Fibroblast of lung (primary cell): ENCODE measurements at regions not wholly inside any gene's neighbourhood (a gene's known extent, or its start where the extent isn't known, plus 50 kb on each side); places are given as distances from the start of the nearest gene placed in this dataset.

ENCODE experiments used
- DNase-seq, 2 donors: peaks; one replicate each; pipeline versions ENCODE4 v3.0.0 to v3.0.0-alpha.2; 2010; ENCODE audit warnings: low read depth in 2 of 2
- H2AFZ ChIP-seq: 2 replicates; pipeline ENCODE4 v1.5.1; 2012; ENCODE audit warnings: low read length, control low read depth, inconsistent platforms
- H3K27ac ChIP-seq: 2 replicates; pipeline ENCODE4 v1.5.1; 2011; ENCODE audit warnings: low read length, control low read depth; ENCODE audit not compliant: insufficient read depth
- H3K27me3 ChIP-seq: 2 replicates; pipeline ENCODE4 v1.5.1; 2011; ENCODE audit warnings: mild to moderate bottlenecking, low read length; ENCODE audit not compliant: control insufficient read depth, insufficient read depth
- H3K36me3 ChIP-seq: 2 replicates; pipeline ENCODE4 v1.5.1; 2011; ENCODE audit warnings: low read length; ENCODE audit not compliant: control insufficient read depth, insufficient read depth
- H3K4me1 ChIP-seq: 2 replicates; pipeline ENCODE4 v1.5.1; 2011; ENCODE audit warnings: low read length; ENCODE audit not compliant: control insufficient read depth, insufficient read depth; ENCODE audit errors: extremely low read depth
- H3K4me2 ChIP-seq: 2 replicates; pipeline ENCODE4 v1.5.1; 2011; ENCODE audit warnings: low read length, control low read depth; ENCODE audit not compliant: insufficient read depth; ENCODE audit errors: extremely low read depth
- H3K4me3 ChIP-seq, 4 experiments: fragments of 200-600 bp in 1 of 4; sonication (generic) in 1 of 4; replicated peaks in 1 of 4; 2 replicates each; pipeline ENCODE4 v1.5.1; 2011 to 2016; ENCODE audit warnings: low read length in 4 of 4, low read depth in 3 of 4, mild to moderate bottlenecking in 3 of 4, control low read depth in 2 of 4, inconsistent platforms in 1 of 4, mixed read lengths in 1 of 4; ENCODE audit not compliant: insufficient read depth in 1 of 4; ENCODE audit errors: control extremely low read depth in 1 of 4
- H3K79me2 ChIP-seq: 2 replicates; pipeline ENCODE4 v1.5.1; 2012; ENCODE audit warnings: mild to moderate bottlenecking, low read length, inconsistent platforms; ENCODE audit not compliant: control insufficient read depth, insufficient read depth
- H3K9ac ChIP-seq: 2 replicates; pipeline ENCODE4 v1.5.1; 2011; ENCODE audit warnings: mild to moderate bottlenecking, low read length, control low read depth; ENCODE audit not compliant: insufficient read depth
- H3K9me3 ChIP-seq: 2 replicates; pipeline ENCODE4 v1.5.1; 2012; ENCODE audit warnings: low read depth, low read length; ENCODE audit not compliant: control insufficient read depth, insufficient read depth
- H4K20me1 ChIP-seq: 2 replicates; pipeline ENCODE4 v1.5.1; 2011; ENCODE audit warnings: low read length; ENCODE audit not compliant: control insufficient read depth, insufficient read depth; ENCODE audit errors: extremely low read depth
- CTCF ChIP-seq, 2 donors: IDR thresholded peaks in 1 of 2; conservative IDR thresholded peaks in 1 of 2; 1 replicate in 1 of 2; 2 replicates in 1 of 2; pipeline ENCODE4 v1.5.1; 2011 to 2012; ENCODE audit warnings: low read length in 2 of 2, control low read depth in 1 of 2, inconsistent platforms in 1 of 2, low read depth in 1 of 2, mild to moderate bottlenecking in 1 of 2
- EZH2 ChIP-seq: IDR thresholded peaks from 2 replicates; pipeline ENCODE4 v1.5.1; 2012; ENCODE audit warnings: low read length, control low read depth, mild to moderate bottlenecking; ENCODE audit errors: missing control alignments

- Histone ChIP-seq H3K4me2 (no peak overlapping the region), H3K4me3 (no peak overlapping the region)
- TF ChIP-seq CTCF (conservative IDR thresholded peaks at IDR 0.05 in 1 of 2, IDR thresholded peaks at IDR 0.05 in 1 of 2; ENCODE audit: low read depth in 1 of 2, low read length in 2 of 2) (no peak), EZH2 (no peak)
These were observed 485.2 kb downstream of the DCDC2C start for GRCh38 chr2:4188561-4188960.

GRCh38 chr2:4190548-4190947 lies 487.2 kb downstream of the DCDC2C start:
- no peak for DNase-seq
- Histone ChIP-seq H4K20me1 (no peaks in the 10 kb centered on the region), H3K27ac (no peak overlapping the region), H3K9me3 (no peaks in the 10 kb centered on the region), H3K4me2 (no peak overlapping the region), H3K79me2 (no peaks in the 10 kb centered on the region), H3K36me3 (no peaks in the 10 kb centered on the region), H2AFZ (no peak overlapping the region), H3K4me1 (no peaks in the 10 kb centered on the region), H3K9ac (no peak overlapping the region), H3K27me3 (no peaks in the 10 kb centered on the region), H3K4me3 (no peak overlapping the region)
- TF ChIP-seq CTCF (conservative IDR thresholded peaks at IDR 0.05 in 1 of 2, IDR thresholded peaks at IDR 0.05 in 1 of 2; ENCODE audit: low read depth in 1 of 2, low read length in 2 of 2) (no peak), EZH2 (no peak)

More at GRCh38 chr2:4188561-4188960, 485.2 kb downstream of the DCDC2C start:
- H3K79me2 ChIP-seq = no peaks in the 10 kb centered on the region
- H4K20me1 ChIP-seq = no peaks in the 10 kb centered on the region
- no peaks in the 10 kb centered on the region for H3K27me3 ChIP-seq
- H3K27ac ChIP-seq = no peak overlapping the region
- H2AFZ ChIP-seq = no peak overlapping the region
- no peaks in the 10 kb centered on the region for H3K4me1 ChIP-seq
- H3K36me3 ChIP-seq = no peaks in the 10 kb centered on the region
- H3K9me3 ChIP-seq = no peaks in the 10 kb centered on the region
- no peak for DNase-seq
- H3K9ac ChIP-seq = no peak overlapping the region

GRCh38 chr2:4192119-4192518 lies 488.7 kb downstream of the DCDC2C start:
- no peak overlapping the region for H2AFZ ChIP-seq
- H3K9me3 ChIP-seq = no peaks in the 10 kb centered on the region
- H3K79me2 ChIP-seq = no peaks in the 10 kb centered on the region
- no peaks in the 10 kb centered on the region for H3K36me3 ChIP-seq
- H3K9ac ChIP-seq = no peak overlapping the region
- DNase-seq = no peak
- no peaks in the 10 kb centered on the region for H4K20me1 ChIP-seq
- no peak overlapping the region for H3K4me3 ChIP-seq
- no peak overlapping the region for H3K27ac ChIP-seq
- no peak overlapping the region for H3K4me2 ChIP-seq
- no peaks in the 10 kb centered on the region for H3K27me3 ChIP-seq
- TF ChIP-seq EZH2 = no peak
- TF ChIP-seq CTCF (conservative IDR thresholded peaks at IDR 0.05 in 1 of 2, IDR thresholded peaks at IDR 0.05 in 1 of 2; ENCODE audit: low read depth in 1 of 2, low read length in 2 of 2) = no peak
- no peaks in the 10 kb centered on the region for H3K4me1 ChIP-seq
